ENCODE measurements at regions not wholly inside any gene's neighbourhood (a gene's known extent, or its start where the extent isn't known, plus 50 kb on each side); places are given as distances from the start of the nearest gene placed in this dataset.
"Not testable (repeated sequence)": the region's sequence is repeated elsewhere in the genome, so short reads cannot be mapped to it uniquely, and the experiment has no call there.

GRCh38 chr5:109538692-109539091 lies 128.9 kb upstream of the PJA2 start:
- not testable (repeated sequence) for H3K4me3 ChIP-seq (ENCODE audit: low read length); H3K36me3 ChIP-seq (ENCODE audit: control insufficient read depth, insufficient read depth, low read length); DNase-seq; H3K27me3 ChIP-seq (ENCODE audit: control insufficient read depth, insufficient read depth, low read length); H3K4me1 ChIP-seq (ENCODE audit: control insufficient read depth, insufficient read depth, low read length); H3K9me3 ChIP-seq (ENCODE audit: control insufficient read depth, low read depth, low read length); H3K27ac ChIP-seq (ENCODE audit: low read length)
- WGBS (ENCODE audit: insufficient coverage, low lambda C conversion rate) = 100% methylated on average over 1 of the region's 1 CpG

- WGBS (ENCODE audit: insufficient coverage, low lambda C conversion rate) = no CpG with 5 or more reads among the region's 4 CpGs
Observed at GRCh38 chr5:109535090-109535489, 125.3 kb upstream of the PJA2 start.

GRCh38 chr5:109533751-109534272 lies 124.0 kb upstream of the PJA2 start:
- DNase-seq = no peak
- Histone ChIP-seq H3K27me3 (ENCODE audit: control insufficient read depth, insufficient read depth, low read length) (no peaks in the 10 kb centered on the region), H3K4me3 (ENCODE audit: low read length) (no peak overlapping the region), H3K27ac (ENCODE audit: low read length) (no peak overlapping the region), H3K36me3 (ENCODE audit: control insufficient read depth, insufficient read depth, low read length) (no peaks in the 10 kb centered on the region), H3K9me3 (ENCODE audit: control insufficient read depth, low read depth, low read length) (no peaks in the 10 kb centered on the region), H3K4me1 (ENCODE audit: control insufficient read depth, insufficient read depth, low read length) (no peaks in the 10 kb centered on the region)
- WGBS (ENCODE audit: insufficient coverage, low lambda C conversion rate) = 57% methylated on average over 1 of the region's 4 CpGs

More at GRCh38 chr5:109535090-109535489, 125.3 kb upstream of the PJA2 start:
- DNase-seq; H3K4me3 ChIP-seq (ENCODE audit: low read length); H3K27me3 ChIP-seq (ENCODE audit: control insufficient read depth, insufficient read depth, low read length); H3K36me3 ChIP-seq (ENCODE audit: control insufficient read depth, insufficient read depth, low read length); H3K27ac ChIP-seq (ENCODE audit: low read length); H3K4me1 ChIP-seq (ENCODE audit: control insufficient read depth, insufficient read depth, low read length); H3K9me3 ChIP-seq (ENCODE audit: control insufficient read depth, low read depth, low read length): not testable (repeated sequence)

GRCh38 chr5:109532773-109533364 lies 123.1 kb upstream of the PJA2 start:
- Histone ChIP-seq H3K36me3 (ENCODE audit: control insufficient read depth, insufficient read depth, low read length) (no peaks in the 10 kb centered on the region), H3K9me3 (ENCODE audit: control insufficient read depth, low read depth, low read length) (no peaks in the 10 kb centered on the region), H3K27me3 (ENCODE audit: control insufficient read depth, insufficient read depth, low read length) (no peaks in the 10 kb centered on the region), H3K4me1 (ENCODE audit: control insufficient read depth, insufficient read depth, low read length) (no peaks in the 10 kb centered on the region), H3K27ac (ENCODE audit: low read length) (no peak overlapping the region), H3K4me3 (ENCODE audit: low read length) (no peak overlapping the region)
- WGBS (ENCODE audit: insufficient coverage, low lambda C conversion rate) = 46% methylated on average over 2 of the region's 2 CpGs
- DNase-seq = no peak

- no peaks in the 10 kb centered on the region for H3K9me3 ChIP-seq (ENCODE audit: control insufficient read depth, low read depth, low read length)
- no peak for DNase-seq
- WGBS (ENCODE audit: insufficient coverage, low lambda C conversion rate) = 17% methylated on average over 1 of the region's 1 CpG
- no peaks in the 10 kb centered on the region for H3K4me1 ChIP-seq (ENCODE audit: control insufficient read depth, insufficient read depth, low read length)
- no peak overlapping the region for H3K27ac ChIP-seq (ENCODE audit: low read length)
- H3K36me3 ChIP-seq (ENCODE audit: control insufficient read depth, insufficient read depth, low read length) = no peaks in the 10 kb centered on the region
- H3K4me3 ChIP-seq (ENCODE audit: low read length) = no peak overlapping the region
- no peaks in the 10 kb centered on the region for H3K27me3 ChIP-seq (ENCODE audit: control insufficient read depth, insufficient read depth, low read length)
Observed at GRCh38 chr5:109531262-109531661, 121.5 kb upstream of the PJA2 start.

GRCh38 chr5:109529987-109530386 lies 120.2 kb upstream of the PJA2 start:
- Histone ChIP-seq H3K27me3 (ENCODE audit: control insufficient read depth, insufficient read depth, low read length) (no peaks in the 10 kb centered on the region), H3K4me1 (ENCODE audit: control insufficient read depth, insufficient read depth, low read length) (no peaks in the 10 kb centered on the region), H3K27ac (ENCODE audit: low read length) (no peak overlapping the region), H3K36me3 (ENCODE audit: control insufficient read depth, insufficient read depth, low read length) (no peaks in the 10 kb centered on the region), H3K9me3 (ENCODE audit: control insufficient read depth, low read depth, low read length) (no peaks in the 10 kb centered on the region), H3K4me3 (ENCODE audit: low read length) (no peak overlapping the region)
- WGBS (ENCODE audit: insufficient coverage, low lambda C conversion rate) = no CpG with 5 or more reads among the region's 2 CpGs
- DNase-seq = no peak

GRCh38 chr5:109529520-109529919 lies 119.7 kb upstream of the PJA2 start:
- no peaks in the 10 kb centered on the region for H3K9me3 ChIP-seq (ENCODE audit: control insufficient read depth, low read depth, low read length)
- no peaks in the 10 kb centered on the region for H3K4me1 ChIP-seq (ENCODE audit: control insufficient read depth, insufficient read depth, low read length)
- H3K27me3 ChIP-seq (ENCODE audit: control insufficient read depth, insufficient read depth, low read length) = no peaks in the 10 kb centered on the region
- no CpG with 5 or more reads among the region's 2 CpGs for WGBS (ENCODE audit: insufficient coverage, low lambda C conversion rate)
- no peaks in the 10 kb centered on the region for H3K36me3 ChIP-seq (ENCODE audit: control insufficient read depth, insufficient read depth, low read length)
- no peak overlapping the region for H3K4me3 ChIP-seq (ENCODE audit: low read length)
- H3K27ac ChIP-seq (ENCODE audit: low read length) = no peak overlapping the region
- DNase-seq = peak; percentile 5

GRCh38 chr5:109524555-109524954 lies 114.8 kb upstream of the PJA2 start:
- no peak for DNase-seq
- no peaks in the 10 kb centered on the region for H3K9me3 ChIP-seq (ENCODE audit: control insufficient read depth, low read depth, low read length)
- H3K4me3 ChIP-seq (ENCODE audit: low read length) = no peak overlapping the region
- H3K36me3 ChIP-seq (ENCODE audit: control insufficient read depth, insufficient read depth, low read length) = no peaks in the 10 kb centered on the region
- no peaks in the 10 kb centered on the region for H3K4me1 ChIP-seq (ENCODE audit: control insufficient read depth, insufficient read depth, low read length)
- WGBS (ENCODE audit: insufficient coverage, low lambda C conversion rate) = no CpG with 5 or more reads among the region's 2 CpGs
- H3K27ac ChIP-seq (ENCODE audit: low read length) = no peak overlapping the region
- no peaks in the 10 kb centered on the region for H3K27me3 ChIP-seq (ENCODE audit: control insufficient read depth, insufficient read depth, low read length)

- no peak overlapping the region for H3K27ac ChIP-seq (ENCODE audit: low read length)
- no peaks in the 10 kb centered on the region for H3K27me3 ChIP-seq (ENCODE audit: control insufficient read depth, insufficient read depth, low read length)
- H3K4me1 ChIP-seq (ENCODE audit: control insufficient read depth, insufficient read depth, low read length) = no peaks in the 10 kb centered on the region
- 90% methylated on average over 2 of the region's 5 CpGs for WGBS (ENCODE audit: insufficient coverage, low lambda C conversion rate)
- no peaks in the 10 kb centered on the region for H3K9me3 ChIP-seq (ENCODE audit: control insufficient read depth, low read depth, low read length)
- DNase-seq = no peak
- no peak overlapping the region for H3K4me3 ChIP-seq (ENCODE audit: low read length)
- no peaks in the 10 kb centered on the region for H3K36me3 ChIP-seq (ENCODE audit: control insufficient read depth, insufficient read depth, low read length)
Observed at GRCh38 chr5:109524026-109524425, 114.3 kb upstream of the PJA2 start.

- Histone ChIP-seq H3K36me3 (ENCODE audit: control insufficient read depth, insufficient read depth, low read length) (no peaks in the 10 kb centered on the region), H3K9me3 (ENCODE audit: control insufficient read depth, low read depth, low read length) (no peaks in the 10 kb centered on the region), H3K27me3 (ENCODE audit: control insufficient read depth, insufficient read depth, low read length) (no peaks in the 10 kb centered on the region), H3K27ac (ENCODE audit: low read length) (no peak overlapping the region), H3K4me1 (ENCODE audit: control insufficient read depth, insufficient read depth, low read length) (no peaks in the 10 kb centered on the region), H3K4me3 (ENCODE audit: low read length) (no peak overlapping the region)
- WGBS (ENCODE audit: insufficient coverage, low lambda C conversion rate) = 100% methylated on average over 1 of the region's 1 CpG
- no peak for DNase-seq
Observed at GRCh38 chr5:109522404-109522803, 112.6 kb upstream of the PJA2 start.

- WGBS (ENCODE audit: insufficient coverage, low lambda C conversion rate) = 87% methylated on average over 3 of the region's 3 CpGs
- H3K4me3 ChIP-seq (ENCODE audit: low read length) = no peak overlapping the region
- DNase-seq = no peak
- H3K4me1 ChIP-seq (ENCODE audit: control insufficient read depth, insufficient read depth, low read length) = no peaks in the 10 kb centered on the region
- H3K36me3 ChIP-seq (ENCODE audit: control insufficient read depth, insufficient read depth, low read length) = no peaks in the 10 kb centered on the region
- H3K9me3 ChIP-seq (ENCODE audit: control insufficient read depth, low read depth, low read length) = peaks cover 4% of the 10 kb centered on the region
- H3K27ac ChIP-seq (ENCODE audit: low read length) = no peak overlapping the region
- H3K27me3 ChIP-seq (ENCODE audit: control insufficient read depth, insufficient read depth, low read length) = no peaks in the 10 kb centered on the region
Observed at GRCh38 chr5:109519416-109519815, 109.6 kb upstream of the PJA2 start.

Data from large intestine (tissue), 3 donors.